PFSK-1 (cell line): ENCODE measurements at regions not wholly inside any gene's neighbourhood (a gene's known extent, or its start where the extent isn't known, plus 50 kb on each side); places are given as distances from the start of the nearest gene placed in this dataset.

ENCODE experiments used
- FOXP2 ChIP-seq: optimal IDR thresholded peaks from 2 replicates; pipeline ENCODE3; 2011; ENCODE audit warnings: borderline replicate concordance, control low read depth, inconsistent platforms; ENCODE audit not compliant: insufficient read depth; ENCODE audit errors: extremely low read length, extremely low read depth
- POLR2AphosphoS5 ChIP-seq: IDR thresholded peaks from 2 replicates; pipeline ENCODE4 v1.6.1; 2012; ENCODE audit warnings: low read depth, mild to moderate bottlenecking, control low read depth, low read length, moderate library complexity
- SIN3A ChIP-seq: IDR thresholded peaks from 2 replicates; pipeline ENCODE4 v1.6.1; 2012; ENCODE audit warnings: mild to moderate bottlenecking, low read length, moderate library complexity, borderline replicate concordance; ENCODE audit not compliant: insufficient read depth
- TAF1 ChIP-seq: IDR thresholded peaks from 2 replicates; pipeline ENCODE4 v1.6.1; 2012; ENCODE audit warnings: low read length, control low read depth, borderline replicate concordance; ENCODE audit not compliant: insufficient read depth
- TF ChIP-seq, protein P1 (sequence below), 2 experiments: IDR thresholded peaks; 2 replicates each; pipeline versions ENCODE4 v1.6.1 to v1.8.0; 2011 to 2012; ENCODE audit warnings: low read depth in 2 of 2, low read length in 2 of 2, control low read depth in 1 of 2, inconsistent platforms in 1 of 2, mild to moderate bottlenecking in 1 of 2, moderate library complexity in 1 of 2; ENCODE audit not compliant: insufficient read depth in 1 of 2

- TF ChIP-seq POLR2AphosphoS5 (no peak), FOXP2 (no peak), TAF1 (no peak), SIN3A (no peak)
- TF ChIP-seq, protein P1, sequence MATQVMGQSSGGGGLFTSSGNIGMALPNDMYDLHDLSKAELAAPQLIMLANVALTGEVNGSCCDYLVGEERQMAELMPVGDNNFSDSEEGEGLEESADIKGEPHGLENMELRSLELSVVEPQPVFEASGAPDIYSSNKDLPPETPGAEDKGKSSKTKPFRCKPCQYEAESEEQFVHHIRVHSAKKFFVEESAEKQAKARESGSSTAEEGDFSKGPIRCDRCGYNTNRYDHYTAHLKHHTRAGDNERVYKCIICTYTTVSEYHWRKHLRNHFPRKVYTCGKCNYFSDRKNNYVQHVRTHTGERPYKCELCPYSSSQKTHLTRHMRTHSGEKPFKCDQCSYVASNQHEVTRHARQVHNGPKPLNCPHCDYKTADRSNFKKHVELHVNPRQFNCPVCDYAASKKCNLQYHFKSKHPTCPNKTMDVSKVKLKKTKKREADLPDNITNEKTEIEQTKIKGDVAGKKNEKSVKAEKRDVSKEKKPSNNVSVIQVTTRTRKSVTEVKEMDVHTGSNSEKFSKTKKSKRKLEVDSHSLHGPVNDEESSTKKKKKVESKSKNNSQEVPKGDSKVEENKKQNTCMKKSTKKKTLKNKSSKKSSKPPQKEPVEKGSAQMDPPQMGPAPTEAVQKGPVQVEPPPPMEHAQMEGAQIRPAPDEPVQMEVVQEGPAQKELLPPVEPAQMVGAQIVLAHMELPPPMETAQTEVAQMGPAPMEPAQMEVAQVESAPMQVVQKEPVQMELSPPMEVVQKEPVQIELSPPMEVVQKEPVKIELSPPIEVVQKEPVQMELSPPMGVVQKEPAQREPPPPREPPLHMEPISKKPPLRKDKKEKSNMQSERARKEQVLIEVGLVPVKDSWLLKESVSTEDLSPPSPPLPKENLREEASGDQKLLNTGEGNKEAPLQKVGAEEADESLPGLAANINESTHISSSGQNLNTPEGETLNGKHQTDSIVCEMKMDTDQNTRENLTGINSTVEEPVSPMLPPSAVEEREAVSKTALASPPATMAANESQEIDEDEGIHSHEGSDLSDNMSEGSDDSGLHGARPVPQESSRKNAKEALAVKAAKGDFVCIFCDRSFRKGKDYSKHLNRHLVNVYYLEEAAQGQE (IDR thresholded peaks at IDR 0.05; ENCODE audit: insufficient read depth in 1 of 2, low read depth in 2 of 2, low read length in 2 of 2) = no peak
Observed at GRCh38 chr18:42281851-42282250, 326.8 kb downstream of the PIK3C3 start.

GRCh38 chr18:42287047-42287446 lies 332.0 kb downstream of the PIK3C3 start:
- TF ChIP-seq TAF1 = no peak
- no peak for TF ChIP-seq SIN3A
- TF ChIP-seq FOXP2 = no peak
- TF ChIP-seq POLR2AphosphoS5 = no peak
- TF ChIP-seq, protein P1 (IDR thresholded peaks at IDR 0.05; ENCODE audit: insufficient read depth in 1 of 2, low read depth in 2 of 2, low read length in 2 of 2) = no peak

GRCh38 chr18:42288129-42288528 lies 333.1 kb downstream of the PIK3C3 start:
- TF ChIP-seq SIN3A (no peak), POLR2AphosphoS5 (no peak), TAF1 (no peak), FOXP2 (no peak)
- TF ChIP-seq, protein P1 (IDR thresholded peaks at IDR 0.05; ENCODE audit: insufficient read depth in 1 of 2, low read depth in 2 of 2, low read length in 2 of 2) = no peak

GRCh38 chr18:42289526-42289925 lies 334.5 kb downstream of the PIK3C3 start:
- TF ChIP-seq FOXP2 (no peak), SIN3A (no peak), POLR2AphosphoS5 (no peak), TAF1 (no peak)
- TF ChIP-seq, protein P1 (IDR thresholded peaks at IDR 0.05; ENCODE audit: insufficient read depth in 1 of 2, low read depth in 2 of 2, low read length in 2 of 2) = no peak
